Activated T-cell treated with anti-CD3 and anti-CD28 coated beads for 4 hours (primary cell): ENCODE measurements at regions not wholly inside any gene's neighbourhood (a gene's known extent, or its start where the extent isn't known, plus 50 kb on each side); places are given as distances from the start of the nearest gene placed in this dataset.

Source experiments
- DNase-seq: peaks from one replicate; pipeline ENCODE4 v3.0.0-alpha.2; 2020

DNA sequence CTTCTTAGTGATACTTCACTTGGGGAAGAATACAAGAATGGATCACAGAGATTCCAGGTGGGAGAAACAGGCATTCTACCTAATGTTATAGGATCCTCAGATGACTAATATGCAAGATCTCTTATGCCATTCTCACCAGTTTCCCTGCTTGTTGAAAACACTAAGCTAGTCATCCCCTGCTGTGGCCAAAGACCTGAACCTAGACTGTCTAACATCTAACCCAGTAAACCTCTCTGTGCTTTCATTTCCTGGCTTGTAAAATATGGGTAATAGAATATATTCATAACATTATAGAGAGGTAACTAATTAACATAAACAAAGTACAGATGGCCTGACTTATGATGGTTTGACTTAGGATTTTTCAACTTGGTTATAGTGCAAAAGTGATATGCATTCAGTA lies 776.3 kb downstream of the TUSC7 start:
- DNase-seq = no peak

DNA sequence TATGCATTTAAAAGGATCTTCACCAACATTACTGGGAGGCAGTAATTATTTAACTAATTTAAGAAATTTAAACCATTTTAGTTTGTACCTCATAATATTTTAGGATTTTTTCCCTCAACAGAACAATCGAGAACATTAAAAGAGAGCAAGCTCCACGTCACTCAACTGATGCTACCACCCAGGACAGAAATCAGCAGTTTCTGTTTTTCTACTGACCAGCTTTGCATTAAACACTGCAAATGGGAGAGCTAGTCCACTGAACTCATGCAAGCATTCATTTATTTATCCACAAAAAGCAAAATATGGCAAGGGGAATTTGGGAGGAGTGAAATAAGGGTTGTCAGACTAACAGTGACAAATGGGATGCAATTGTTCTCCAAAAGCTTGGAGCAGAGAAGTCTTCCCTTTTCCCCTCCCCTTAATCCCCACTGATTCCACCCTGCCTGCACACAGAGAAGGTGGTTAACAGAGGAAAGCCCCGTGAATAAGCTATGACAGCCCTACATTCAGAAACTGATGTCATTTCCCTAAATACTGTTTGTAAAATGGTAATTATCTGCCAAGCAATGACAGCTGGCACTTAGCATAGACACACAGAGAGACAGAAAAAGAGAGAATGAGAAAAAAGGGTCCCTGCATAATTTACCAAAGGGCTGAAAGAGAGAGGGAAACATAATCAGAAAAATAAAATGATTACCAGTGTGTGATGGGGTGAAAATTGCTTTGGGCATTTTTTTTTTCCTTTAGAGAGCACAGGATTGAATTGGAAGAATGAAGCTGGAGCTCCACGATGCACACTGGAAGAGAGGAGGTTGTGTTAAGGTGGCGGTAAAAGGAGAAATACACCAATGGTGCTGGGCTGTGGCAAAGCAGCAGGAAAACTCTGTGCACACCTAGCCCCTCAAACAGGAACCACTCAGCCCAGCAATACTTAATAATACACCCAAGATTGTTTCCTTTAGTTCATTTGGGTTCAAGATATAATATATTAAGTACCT lies 777.4 kb downstream of the TUSC7 start:
- DNase-seq = no peak

- DNase-seq = no peak
Observed at GRCh38 chr3:117488983-117489382, 779.4 kb downstream of the TUSC7 start.

DNA sequence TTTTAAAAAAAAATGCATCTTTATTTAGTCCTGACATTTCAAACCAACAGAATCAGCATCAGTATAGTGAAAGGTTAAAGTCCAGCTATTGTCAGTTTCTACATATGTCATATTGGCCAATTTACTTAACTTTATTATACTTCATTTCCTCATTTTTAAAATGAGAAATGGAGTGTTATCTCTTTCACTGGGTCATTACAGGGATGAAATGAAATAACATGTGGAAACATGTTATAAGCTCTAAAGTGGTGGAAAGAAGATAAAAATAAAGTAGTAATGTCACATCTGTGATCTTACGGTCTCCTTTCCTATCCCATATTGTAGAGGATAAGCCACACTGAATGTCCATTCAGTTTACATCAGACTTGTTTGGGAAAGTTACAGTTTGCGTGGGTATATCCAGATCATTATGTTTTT lies 780.1 kb downstream of the TUSC7 start:
- DNase-seq = no peak

- DNase-seq = no peak
Observed at GRCh38 chr3:117490716-117491115, 781.1 kb downstream of the TUSC7 start.

GRCh38 chr3:117495620-117496019 lies 786.0 kb downstream of the TUSC7 start:
- no peak for DNase-seq

DNA sequence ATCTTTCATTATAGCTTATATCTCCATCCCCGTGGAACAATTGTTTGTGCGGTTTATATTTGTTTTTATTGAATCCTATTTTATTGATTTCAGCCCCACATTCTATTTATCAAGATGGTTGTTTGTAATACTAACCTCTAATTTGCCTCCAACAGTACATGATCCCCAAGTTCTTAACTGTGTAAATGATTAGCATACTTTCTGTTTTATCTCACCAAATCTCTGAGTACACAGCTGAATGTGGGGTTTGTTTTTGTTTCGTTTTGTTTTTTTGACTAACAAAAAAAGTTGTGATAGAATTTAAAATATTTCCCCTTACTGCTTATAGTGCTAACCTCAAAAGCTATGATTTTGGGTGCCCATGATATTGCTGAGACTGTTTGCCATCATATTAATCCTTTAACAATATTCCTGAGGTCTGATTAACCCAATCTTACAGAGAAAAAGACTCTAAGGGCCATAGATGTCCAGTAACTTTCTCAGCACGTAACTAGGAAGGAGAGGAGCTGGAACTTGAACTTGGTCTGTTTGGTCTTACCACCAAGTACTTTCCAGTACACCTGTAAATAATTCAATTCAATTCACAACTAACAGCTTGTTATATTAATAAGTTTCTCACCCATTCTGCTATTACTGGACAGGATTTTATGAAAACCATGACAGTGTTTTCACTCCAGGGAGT lies 789.8 kb downstream of the TUSC7 start:
- DNase-seq = no peak

GRCh38 chr3:117507958-117508357 lies 798.4 kb downstream of the TUSC7 start:
- DNase-seq = no peak

DNA sequence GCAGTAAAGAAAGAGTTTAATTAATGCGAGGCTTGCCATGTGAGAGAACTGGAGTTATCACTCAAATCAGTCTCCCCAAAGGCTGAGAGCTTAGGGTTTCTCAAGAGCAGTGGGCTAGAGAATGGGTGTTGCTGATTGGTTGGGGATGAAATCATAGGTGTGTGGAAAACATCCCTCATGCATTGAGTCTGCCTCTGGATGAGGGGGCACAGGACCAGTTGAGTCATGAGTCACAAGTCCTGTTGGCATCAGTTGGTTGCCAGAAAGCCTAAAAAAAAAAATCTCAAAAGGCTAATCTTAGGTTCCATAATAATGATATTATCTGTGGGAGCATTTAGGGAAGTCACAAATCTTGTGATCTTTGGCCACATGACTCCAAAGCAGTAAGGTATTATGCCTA lies 800.3 kb downstream of the TUSC7 start:
- DNase-seq = no peak

DNA sequence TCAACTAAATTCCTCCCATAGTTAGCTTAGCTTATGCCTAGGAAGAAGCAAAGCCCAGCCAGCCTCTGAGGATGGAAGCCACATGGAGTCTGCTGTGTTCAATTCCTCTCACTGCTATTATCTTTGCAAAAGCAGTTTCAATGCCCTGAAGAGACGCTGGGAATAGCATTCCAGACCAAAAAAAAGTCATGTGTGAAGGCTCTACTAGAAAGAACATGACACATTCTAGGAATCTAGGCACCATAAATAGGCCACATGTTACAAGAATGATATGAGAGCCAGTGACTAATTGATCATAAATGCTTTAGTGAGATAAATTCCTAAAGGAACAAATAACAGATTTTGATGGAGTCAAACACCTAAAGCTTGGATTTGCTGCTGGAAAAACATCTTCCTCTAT lies 800.8 kb downstream of the TUSC7 start:
- DNase-seq = no peak

DNA sequence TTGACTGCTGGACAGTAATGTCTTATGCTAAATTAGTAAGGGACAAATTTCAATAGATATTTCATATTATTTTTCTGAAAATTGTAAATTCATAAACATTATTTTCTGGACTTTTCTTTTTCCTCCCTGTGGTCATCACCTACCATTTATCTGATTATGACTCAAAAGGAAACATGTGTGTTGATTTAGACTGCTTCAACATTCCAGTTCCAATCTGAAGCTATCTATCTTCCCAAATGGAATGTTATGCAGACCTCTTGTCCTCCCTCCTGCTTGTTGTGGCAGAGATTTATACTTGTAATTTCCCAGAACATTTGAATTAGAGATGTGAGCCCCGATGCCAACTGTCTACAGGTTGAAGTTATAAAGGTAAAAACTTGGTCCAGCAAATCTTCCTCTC lies 803.4 kb downstream of the TUSC7 start:
- DNase-seq = no peak

GRCh38 chr3:117515309-117515708 lies 805.7 kb downstream of the TUSC7 start:
- no peak for DNase-seq

DNA sequence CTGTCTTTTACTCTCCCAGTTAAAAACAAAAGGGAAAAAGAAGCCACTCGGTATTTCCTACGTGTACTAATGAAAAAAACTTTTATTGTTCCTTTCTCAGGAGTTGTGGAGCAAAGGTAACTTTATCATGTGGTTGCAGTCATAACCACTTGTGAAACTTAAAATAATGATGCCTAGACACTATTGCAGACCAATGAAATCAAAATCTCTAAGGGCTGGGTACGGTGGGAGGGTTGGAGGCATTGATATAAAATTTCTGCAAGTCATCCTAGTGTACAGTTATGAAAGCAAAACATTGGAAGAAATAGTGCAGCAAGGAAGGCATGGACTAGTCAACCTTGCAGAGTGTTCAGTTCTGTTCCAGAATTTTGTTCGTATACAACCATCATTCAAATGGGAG lies 808.8 kb downstream of the TUSC7 start:
- no peak for DNase-seq

GRCh38 chr3:117519776-117520175 lies 810.2 kb downstream of the TUSC7 start:
- DNase-seq = no peak

- no peak for DNase-seq
Observed at GRCh38 chr3:117520582-117520981, 811.0 kb downstream of the TUSC7 start.

DNA sequence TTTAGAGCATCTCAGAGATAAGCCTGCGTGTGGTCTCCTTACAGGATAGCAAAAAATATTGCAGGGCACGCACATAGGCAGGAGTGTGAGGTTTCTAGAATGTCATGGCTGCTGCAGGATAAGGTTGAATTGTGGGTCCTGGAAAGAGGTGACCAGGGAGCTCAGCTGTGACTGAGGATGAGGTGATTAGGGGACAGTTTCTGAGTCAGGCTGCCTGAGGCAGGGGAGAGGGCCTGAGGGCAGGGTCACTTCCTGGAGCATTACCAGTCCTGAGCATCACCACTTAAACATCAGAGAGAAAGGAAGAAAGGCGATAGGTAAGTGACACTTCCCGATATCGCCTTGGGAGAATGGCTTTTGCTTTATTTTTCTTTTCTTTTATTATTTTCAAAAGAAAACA lies 813.8 kb downstream of the TUSC7 start:
- DNase-seq = no peak

- DNase-seq = no peak
Observed at GRCh38 chr3:117524890-117525289, 815.3 kb downstream of the TUSC7 start.

DNA sequence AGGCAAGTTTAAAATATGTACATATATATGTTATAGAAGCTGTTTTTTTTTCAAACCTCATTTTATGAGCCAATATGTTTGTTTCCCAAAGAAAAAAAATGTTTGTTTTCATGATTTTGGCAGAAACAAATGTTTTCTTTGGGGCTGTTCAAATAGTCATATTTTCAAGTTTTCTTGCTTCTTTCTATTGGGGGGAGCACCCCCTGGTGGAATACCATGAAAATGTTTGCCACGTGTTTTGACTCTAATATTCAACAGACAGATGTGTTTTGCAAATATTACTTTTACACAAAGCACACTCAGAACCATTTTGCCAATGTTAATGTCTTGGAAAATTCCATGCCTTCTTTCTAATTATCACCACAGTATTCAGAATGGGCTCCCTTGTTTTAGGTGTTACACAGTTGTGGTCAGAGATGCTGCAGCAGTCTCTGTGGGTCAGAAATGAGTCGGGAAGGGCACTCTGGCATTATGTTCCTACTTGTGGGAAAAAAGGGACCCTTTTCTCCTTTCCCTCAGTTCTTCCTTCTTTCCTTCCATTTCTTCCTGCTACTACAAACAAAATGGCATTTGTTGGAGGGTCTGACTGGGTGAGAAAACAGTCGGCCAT lies 817.0 kb downstream of the TUSC7 start:
- DNase-seq = no peak

DNA sequence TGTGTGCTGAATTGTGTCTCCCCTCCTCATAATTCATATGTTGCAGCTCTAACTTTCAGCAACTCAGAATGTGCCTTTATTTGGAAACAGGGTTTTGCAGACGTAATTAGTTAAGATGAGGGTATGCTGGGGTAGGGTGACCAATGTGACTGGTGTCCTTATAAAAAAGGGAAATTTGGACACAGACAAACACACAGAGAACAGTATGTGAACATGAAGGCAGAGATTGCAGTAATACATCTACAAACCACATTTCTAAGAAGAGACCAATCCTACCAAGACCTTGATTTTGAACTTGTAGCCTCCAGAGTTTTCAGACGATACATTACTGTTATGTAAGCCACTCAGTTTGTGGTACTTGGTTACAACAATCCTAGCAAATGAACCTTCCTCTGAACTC lies 817.8 kb downstream of the TUSC7 start:
- DNase-seq = no peak

- DNase-seq = no peak
Observed at GRCh38 chr3:117528688-117529087, 819.1 kb downstream of the TUSC7 start.

GRCh38 chr3:117531078-117531767 lies 821.6 kb downstream of the TUSC7 start:
- no peak for DNase-seq

GRCh38 chr3:117532268-117532667 lies 822.7 kb downstream of the TUSC7 start:
- DNase-seq = no peak

GRCh38 chr3:117534138-117534537 lies 824.6 kb downstream of the TUSC7 start:
- no peak for DNase-seq
